ENCODE measurements at regions not wholly inside any gene's neighbourhood (a gene's known extent, or its start where the extent isn't known, plus 50 kb on each side); places are given as distances from the start of the nearest gene placed in this dataset.

- ATAC-seq (no peak), DNase-seq (no peak)
- no peak for TF ChIP-seq CTCF (IDR thresholded peaks at IDR 0.05)
- Histone ChIP-seq H3K9me3 (no peaks in the 10 kb centered on the region), H3K4me1 (ENCODE audit: low read depth) (no peaks in the 10 kb centered on the region), H3K36me3 (ENCODE audit: low read depth) (no peaks in the 10 kb centered on the region), H3K4me3 (no peak overlapping the region)
- intact Hi-C loops (cut with DNase I, micrococcal nuclease): no loop called here
These were observed 570.8 kb upstream of the GYPC start for GRCh38 chr2:126085011-126085795.

GRCh38 chr2:126100962-126101361 lies 555.0 kb upstream of the GYPC start:
- H3K4me3 ChIP-seq: no peak overlapping the region
- intact Hi-C loops (cut with DNase I, micrococcal nuclease): no loop called here
- TF ChIP-seq CTCF (IDR thresholded peaks at IDR 0.05): no peak
- DNase-seq: no peak
- no peaks in the 10 kb centered on the region for H3K4me1 ChIP-seq (ENCODE audit: low read depth)
- no peak for ATAC-seq
- H3K9me3 ChIP-seq: no peaks in the 10 kb centered on the region
- H3K36me3 ChIP-seq (ENCODE audit: low read depth): no peaks in the 10 kb centered on the region

- TF ChIP-seq CTCF (IDR thresholded peaks at IDR 0.05): no peak
- Histone ChIP-seq H3K4me3 (no peak overlapping the region), H3K4me1 (ENCODE audit: low read depth) (no peaks in the 10 kb centered on the region), H3K36me3 (ENCODE audit: low read depth) (no peaks in the 10 kb centered on the region), H3K9me3 (no peaks in the 10 kb centered on the region)
- ATAC-seq: no peak
- no peak for DNase-seq
- intact Hi-C loops (cut with DNase I, micrococcal nuclease): no loop called here
These were observed 550.0 kb upstream of the GYPC start for GRCh38 chr2:126106006-126106405.

- H3K4me3 ChIP-seq: no peak overlapping the region
- no peaks in the 10 kb centered on the region for H3K36me3 ChIP-seq (ENCODE audit: low read depth)
- no peak for TF ChIP-seq CTCF (IDR thresholded peaks at IDR 0.05)
- no peaks in the 10 kb centered on the region for H3K4me1 ChIP-seq (ENCODE audit: low read depth)
- ATAC-seq (no peak), DNase-seq (no peak)
- intact Hi-C loops (cut with DNase I, micrococcal nuclease): no loop called here
- H3K9me3 ChIP-seq: no peaks in the 10 kb centered on the region
These were observed 548.1 kb upstream of the GYPC start for GRCh38 chr2:126107883-126108282.

GRCh38 chr2:126115975-126116374 lies 540.0 kb upstream of the GYPC start:
- ATAC-seq (no peak), DNase-seq (no peak)
- no peak for TF ChIP-seq CTCF (IDR thresholded peaks at IDR 0.05)
- no peaks in the 10 kb centered on the region for H3K4me1 ChIP-seq (ENCODE audit: low read depth)
- H3K9me3 ChIP-seq: no peaks in the 10 kb centered on the region
- H3K36me3 ChIP-seq (ENCODE audit: low read depth): no peaks in the 10 kb centered on the region
- no peak overlapping the region for H3K4me3 ChIP-seq
- intact Hi-C loops (cut with DNase I, micrococcal nuclease): no loop called here

- no peaks in the 10 kb centered on the region for H3K36me3 ChIP-seq (ENCODE audit: low read depth)
- DNase-seq (no peak), ATAC-seq (no peak)
- intact Hi-C loops (cut with DNase I, micrococcal nuclease): no loop called here
- no peak for TF ChIP-seq CTCF (IDR thresholded peaks at IDR 0.05)
- H3K4me3 ChIP-seq: no peak overlapping the region
- H3K9me3 ChIP-seq: no peaks in the 10 kb centered on the region
- no peaks in the 10 kb centered on the region for H3K4me1 ChIP-seq (ENCODE audit: low read depth)
These were observed 538.1 kb upstream of the GYPC start for GRCh38 chr2:126117886-126118285.

Measured in mucosa of descending colon (tissue), 3 donors.